T1000 (cell line): ENCODE measurements at regions not wholly inside any gene's neighbourhood (a gene's known extent, or its start where the extent isn't known, plus 50 kb on each side); places are given as distances from the start of the nearest gene placed in this dataset.

ENCODE experiments used
- DNase-seq: peaks from one replicate; lab custom pipeline; 2025; ENCODE audit warnings: mixed read lengths; lab: John Stamatoyannopoulos, UW

GRCh38 chr17:77501751-77502625 lies 361.2 kb downstream of the SEC14L1 start:
- no peak for DNase-seq

DNA sequence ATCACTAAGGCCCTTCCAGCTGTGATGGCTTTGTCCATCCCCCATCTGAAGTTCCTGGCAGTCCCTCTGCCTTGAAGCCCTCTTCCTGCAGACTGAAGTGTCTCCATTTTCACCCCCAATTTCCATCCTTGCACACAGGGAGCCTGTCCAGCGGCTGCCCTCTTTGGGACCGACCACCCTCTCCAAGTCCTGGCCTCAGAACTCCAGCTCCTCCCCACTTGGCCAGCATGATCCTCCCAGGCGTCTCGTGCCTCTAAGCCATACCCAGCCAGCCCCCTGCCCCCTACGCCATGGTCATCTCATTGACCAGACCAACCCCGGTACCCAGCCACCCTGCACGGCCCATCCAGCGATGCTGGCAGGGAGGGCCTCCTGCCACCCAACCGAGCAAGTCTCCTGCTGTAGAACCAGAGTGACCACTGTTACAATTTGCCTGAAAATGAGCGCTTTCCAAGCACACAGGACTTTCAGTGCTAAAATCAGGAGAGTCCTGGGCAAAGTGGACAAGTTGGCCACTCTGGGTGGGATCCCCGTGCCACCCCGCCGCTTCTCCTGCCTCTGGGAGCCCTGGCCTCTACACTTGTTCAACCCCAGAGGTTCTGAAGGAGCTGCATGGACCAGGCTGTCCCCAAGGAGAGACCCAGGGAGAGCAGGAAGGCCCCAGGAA lies 362.0 kb downstream of the SEC14L1 start:
- no peak for DNase-seq

- DNase-seq = no peak
Observed at GRCh38 chr17:77503293-77503655, 362.5 kb downstream of the SEC14L1 start.

DNA sequence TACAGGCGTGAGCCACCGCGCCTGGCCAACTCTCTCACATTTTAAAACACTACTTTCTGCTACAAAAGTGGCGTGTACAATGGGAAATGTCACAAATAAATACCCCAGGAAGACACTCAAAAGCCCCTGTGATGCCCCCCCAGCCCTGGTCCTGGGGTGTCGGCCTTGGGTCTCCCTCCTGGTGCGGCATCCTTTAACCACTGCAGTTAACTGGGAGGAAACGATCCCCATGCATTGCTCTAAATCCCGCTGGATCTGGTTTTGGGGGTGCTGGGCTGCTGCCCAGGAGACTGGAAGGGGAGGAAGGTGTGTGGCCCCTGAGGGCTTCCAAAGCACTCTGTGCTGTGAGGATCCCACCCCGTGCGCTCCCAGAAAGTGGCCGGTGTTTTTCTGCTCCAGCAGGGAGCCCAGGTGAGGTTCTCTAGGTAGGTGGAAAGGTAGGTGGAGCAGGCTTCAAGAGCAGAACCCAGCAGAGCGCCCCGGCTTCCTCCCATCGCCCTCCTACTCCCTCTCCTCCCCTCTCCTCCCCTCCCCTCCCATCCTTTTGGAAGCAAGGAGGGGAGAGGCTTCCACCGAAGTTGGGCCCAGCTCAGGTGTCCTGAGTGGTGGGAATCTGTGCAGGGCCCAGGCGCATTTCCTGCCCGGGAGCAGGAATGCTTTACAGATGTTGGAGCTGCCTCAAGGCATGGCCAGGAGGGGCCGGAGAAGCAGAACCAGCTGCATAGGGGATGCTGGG lies 363.3 kb downstream of the SEC14L1 start:
- no peak for DNase-seq

- DNase-seq = no peak
Observed at GRCh38 chr17:77504652-77505155, 363.9 kb downstream of the SEC14L1 start.

- no peak for DNase-seq
Observed at GRCh38 chr17:77505181-77505639, 364.4 kb downstream of the SEC14L1 start.

DNA sequence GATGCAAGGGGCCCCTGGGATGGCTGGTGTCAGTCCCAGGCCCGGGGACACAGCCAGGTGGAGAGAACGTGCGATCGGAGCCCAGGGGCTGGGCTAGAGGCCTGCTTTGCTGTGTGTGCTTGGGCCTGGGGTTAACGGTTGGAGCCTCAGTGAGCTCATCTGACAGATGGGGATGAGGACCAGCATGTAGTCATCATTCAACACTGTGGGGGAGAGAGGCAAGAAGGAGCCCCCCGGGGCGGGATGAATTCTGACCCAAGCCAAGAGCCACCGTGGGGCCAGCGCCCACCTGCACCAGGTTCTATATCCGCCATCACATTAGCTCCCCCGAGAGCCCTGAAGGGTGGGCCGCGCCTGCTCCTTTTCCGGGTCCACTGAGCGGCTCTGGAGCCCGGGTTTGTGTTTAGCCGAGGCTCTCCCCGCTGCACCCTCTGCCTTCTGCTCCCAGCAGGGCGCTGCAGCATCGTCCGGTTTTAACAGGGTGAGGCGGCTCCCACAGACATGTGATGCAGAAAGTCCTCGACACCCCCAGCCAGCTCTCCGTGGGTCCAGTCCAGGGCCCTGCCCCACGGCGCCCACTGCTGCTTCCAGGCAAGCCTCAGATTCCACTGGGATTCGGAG lies 365.7 kb downstream of the SEC14L1 start:
- DNase-seq = no peak

DNA sequence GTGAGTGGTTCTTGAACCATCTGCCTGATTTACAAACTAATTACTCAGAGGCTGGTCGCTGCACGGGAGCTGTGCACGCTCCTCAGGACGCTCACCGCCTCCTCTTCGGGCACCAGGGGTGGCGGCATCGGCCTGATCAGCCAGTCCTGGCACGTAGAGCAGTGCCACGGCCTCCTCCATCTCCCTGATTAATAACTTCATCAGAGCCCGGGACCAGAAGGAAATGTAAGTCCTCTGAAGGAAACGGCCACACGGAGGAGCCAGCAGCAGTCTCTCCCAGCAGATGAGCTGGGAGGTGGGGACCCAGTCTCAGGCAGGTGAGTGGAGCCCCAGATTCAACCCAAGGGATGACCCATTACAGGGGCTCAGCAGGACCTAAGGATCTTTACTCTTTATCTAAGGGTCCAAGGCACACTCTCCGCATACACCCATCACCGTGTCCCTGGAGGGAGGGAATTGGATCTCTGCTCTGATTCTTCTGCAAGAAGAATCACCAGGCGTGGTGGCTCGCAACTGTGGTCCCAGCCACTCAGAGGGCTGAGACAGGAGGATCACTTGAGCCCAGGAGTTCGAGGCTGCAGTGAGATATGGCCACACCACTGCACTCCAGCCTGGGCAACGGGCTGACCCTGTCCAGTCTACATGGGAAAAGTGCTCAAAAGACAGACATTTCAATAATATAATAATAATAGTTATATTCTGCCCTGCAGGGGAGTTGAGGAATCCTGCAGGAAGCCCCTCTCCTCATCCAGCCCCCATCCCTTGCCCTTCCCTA lies 366.5 kb downstream of the SEC14L1 start:
- DNase-seq = no peak

GRCh38 chr17:77508047-77508715 lies 367.4 kb downstream of the SEC14L1 start:
- no peak for DNase-seq

- no peak for DNase-seq
Observed at GRCh38 chr17:77509089-77509488, 368.3 kb downstream of the SEC14L1 start.

DNA sequence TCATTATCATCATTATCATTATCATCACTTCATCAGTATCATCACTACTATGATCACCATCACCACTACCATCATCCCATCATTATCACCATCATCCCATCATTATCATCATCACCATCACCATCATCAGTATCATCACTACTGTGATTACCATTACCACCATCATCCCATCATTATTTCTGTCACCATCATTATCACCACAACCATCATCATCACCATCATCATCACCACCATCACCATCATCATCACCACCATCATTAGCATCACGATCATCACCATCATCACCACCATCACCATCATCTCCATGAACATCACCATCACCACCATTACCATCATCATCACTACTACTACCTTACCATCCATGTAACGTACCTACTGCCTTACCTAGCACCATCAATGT lies 368.8 kb downstream of the SEC14L1 start:
- DNase-seq = no peak

DNA sequence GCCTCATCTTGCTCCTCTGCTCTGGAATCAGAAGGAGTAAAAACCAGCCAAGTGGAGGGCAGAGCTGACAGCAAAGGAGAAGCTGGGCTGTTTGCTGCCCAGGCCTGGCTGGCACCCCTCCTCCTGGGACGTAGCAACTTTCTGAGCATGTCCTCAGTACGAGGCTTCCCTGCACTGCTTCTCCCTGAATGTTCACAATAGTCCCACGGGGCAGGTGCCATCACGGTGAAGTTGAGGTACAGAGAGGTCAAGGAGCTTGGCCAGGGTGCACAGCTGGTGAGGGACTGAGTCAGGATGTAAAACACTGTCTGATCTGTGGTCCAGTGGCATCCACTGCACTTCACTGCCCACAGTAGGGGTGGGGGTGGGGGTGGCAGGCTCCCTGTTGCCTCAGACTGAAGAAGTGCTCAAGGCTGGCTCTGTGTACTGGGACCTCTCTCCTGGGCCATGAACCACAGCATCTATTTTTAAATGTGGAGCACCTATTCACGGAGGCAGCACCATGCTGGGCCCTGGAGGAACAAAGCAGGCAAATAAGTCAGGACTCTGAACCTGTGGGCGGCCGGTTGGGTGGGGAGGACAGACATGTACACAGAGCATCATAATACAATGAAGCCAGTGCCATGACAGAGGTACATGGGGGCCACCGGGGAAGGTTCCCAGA lies 369.5 kb downstream of the SEC14L1 start:
- no peak for DNase-seq

DNA sequence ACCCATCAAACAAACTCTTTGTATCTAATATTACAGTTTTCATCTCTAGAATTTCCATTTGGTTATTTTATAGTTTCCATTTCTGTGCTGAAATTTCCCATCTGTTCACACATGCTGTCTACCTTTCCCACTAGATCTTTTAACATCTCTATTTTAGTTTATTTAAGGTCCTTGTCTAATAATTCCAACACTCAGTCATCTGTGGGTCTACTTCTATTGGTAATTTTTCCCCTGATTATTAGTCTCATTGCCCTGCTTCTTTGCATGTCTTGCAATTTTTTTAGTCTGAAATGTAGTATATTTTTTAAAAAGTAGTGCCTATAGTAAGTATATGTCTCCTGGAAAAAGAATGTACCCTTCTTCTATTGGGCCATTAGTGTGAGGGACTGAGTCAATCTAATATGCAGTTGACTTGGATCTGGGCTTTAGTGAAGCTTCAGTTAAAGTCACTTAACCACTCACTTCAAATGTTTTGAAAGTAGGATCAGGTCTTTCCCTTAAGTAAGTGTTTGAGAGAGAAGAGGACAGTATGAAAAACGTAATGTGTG lies 370.8 kb downstream of the SEC14L1 start:
- DNase-seq = no peak

DNA sequence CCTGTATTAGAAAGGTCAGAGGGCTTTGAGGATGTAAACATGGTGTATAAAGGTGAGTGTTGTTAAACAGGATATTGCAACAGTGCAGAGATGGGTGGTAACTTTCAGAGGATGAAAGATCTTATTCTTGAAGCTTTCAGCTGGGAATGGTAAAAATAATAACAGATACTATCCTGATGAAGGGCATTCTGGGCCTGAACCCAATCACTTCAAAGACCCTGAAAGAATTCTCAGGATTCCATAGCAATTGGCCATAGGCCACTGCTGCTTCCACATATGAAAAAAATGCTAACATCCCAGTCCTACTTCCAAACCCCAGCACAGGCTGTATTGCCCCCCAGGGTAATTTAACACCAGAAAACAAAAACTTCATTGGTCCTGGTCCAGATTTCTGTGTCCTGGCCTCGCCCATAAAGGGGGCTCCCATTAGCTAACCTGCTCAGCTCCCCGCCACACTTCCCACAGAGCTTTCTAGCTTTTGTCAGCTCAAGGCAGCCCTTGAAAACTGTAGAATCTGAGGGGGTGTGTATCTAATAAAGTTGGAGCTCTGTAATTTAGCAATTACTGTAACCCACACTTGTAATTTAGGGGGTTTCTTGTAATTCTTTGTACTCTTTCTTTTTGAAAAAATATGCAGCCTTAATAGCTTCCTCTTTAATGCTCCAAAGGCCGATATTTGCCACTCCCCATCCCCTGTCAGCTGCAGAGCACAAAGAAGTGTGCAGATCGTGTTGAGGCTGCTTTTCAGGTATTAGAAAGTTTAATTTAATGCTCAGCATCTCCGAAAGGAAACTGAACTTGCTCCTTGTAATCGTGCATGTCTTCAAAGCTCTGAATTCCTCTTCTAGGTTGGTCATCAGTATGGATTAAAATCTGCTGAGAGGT lies 371.5 kb downstream of the SEC14L1 start:
- DNase-seq = no peak

DNA sequence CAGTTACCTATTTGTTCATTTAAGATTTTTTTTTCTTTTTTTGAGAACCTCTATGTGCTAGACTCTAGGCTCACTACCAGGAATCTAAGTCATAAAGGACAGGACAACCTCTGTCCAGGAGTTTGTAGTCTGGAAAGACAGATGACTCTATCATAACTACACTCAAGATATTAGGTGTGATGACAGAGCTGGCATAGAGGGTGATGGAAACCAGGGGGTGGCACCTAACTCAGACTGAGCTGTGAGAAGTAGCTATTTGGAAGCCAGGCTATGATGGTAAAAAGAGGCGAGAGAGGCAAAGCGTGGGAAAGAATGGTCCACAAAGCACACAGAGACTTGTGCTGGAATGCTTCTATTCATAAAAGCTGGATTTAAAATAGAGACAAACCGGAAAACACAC lies 372.3 kb downstream of the SEC14L1 start:
- no peak for DNase-seq

GRCh38 chr17:77515227-77515626 lies 374.5 kb downstream of the SEC14L1 start:
- no peak for DNase-seq

GRCh38 chr17:77516902-77517301 lies 376.1 kb downstream of the SEC14L1 start:
- peak; percentile 76 for DNase-seq

DNA sequence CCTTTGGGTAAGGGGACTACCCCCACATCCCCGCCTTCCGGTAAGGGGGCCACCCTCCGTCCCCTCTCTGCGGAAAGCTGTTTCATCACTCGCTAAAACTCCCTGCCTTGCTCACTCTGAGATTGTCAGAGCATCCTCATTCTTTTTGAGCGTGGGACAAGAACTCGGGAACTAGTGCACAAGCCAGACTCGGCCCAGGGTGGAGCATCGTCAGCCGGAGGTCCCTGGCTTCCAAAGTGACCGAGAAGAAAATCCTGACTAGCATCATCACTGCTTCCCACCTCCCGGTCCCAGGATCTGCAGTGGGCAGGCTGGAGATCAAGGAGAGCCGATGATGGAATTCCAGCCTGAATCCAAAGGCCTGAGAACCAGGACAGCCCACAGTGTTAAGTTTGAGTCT lies 380.3 kb downstream of the SEC14L1 start:
- DNase-seq = no peak

- DNase-seq = no peak
Observed at GRCh38 chr17:77523540-77523939, 382.8 kb downstream of the SEC14L1 start.
